ENCODE measurements at regions not wholly inside any gene's neighbourhood (a gene's known extent, or its start where the extent isn't known, plus 50 kb on each side); places are given as distances from the start of the nearest gene placed in this dataset.

DNA sequence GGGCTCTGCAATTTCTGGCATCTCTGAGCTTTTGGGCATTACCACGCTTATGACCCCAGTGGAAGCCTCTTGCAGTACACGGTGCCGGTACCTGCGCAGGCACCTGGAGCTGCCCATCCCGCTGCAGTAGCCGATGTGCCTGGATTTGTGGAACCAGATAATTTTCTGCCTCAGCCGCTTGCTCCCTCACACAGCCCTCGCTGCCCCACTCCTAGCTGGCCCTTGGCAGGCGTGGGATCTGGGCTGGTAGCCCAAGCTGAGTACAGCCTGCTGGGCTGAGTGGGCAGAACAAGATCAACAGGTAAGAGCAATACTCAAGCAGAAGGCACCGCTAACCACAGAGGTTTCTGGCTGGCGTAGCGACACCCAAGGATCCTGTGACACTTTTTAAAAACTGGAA is 1808.8 kb upstream of the ACO1 start:
- Histone ChIP-seq H3K79me2 (ENCODE audit: control insufficient read depth, insufficient read depth, low read length) (no peaks in the 10 kb centered on the region), H3K4me3 (no peak overlapping the region), H2AFZ (ENCODE audit: low read depth, low read length) (no peak overlapping the region), H3K9me1 (ENCODE audit: control insufficient read depth, insufficient read depth, low read length) (no peaks in the 10 kb centered on the region), H3K4me1 (replicated peaks in 1 of 2; ENCODE audit: control insufficient read depth in 2 of 2, insufficient read depth in 2 of 2, low read length in 2 of 2) (no peaks in the 10 kb centered on the region), H3K36me3 (ENCODE audit: control insufficient read depth, insufficient read depth, low read length) (no peaks in the 10 kb centered on the region), H3K9ac (ENCODE audit: insufficient read depth in 1 of 2, low read depth in 2 of 2, low read length in 2 of 2) (no peak overlapping the region), H3K4me2 (ENCODE audit: insufficient read depth, low read length) (no peak overlapping the region), H3K9me3 (replicated peaks; ENCODE audit: control insufficient read depth, insufficient read depth, low read depth, low read length) (no peaks in the 10 kb centered on the region), H4K20me1 (replicated peaks; ENCODE audit: control insufficient read depth, insufficient read depth, low read length) (no peaks in the 10 kb centered on the region), H3K27ac (ENCODE audit: extremely low read depth, low read depth, low read length) (no peak overlapping the region), H3K27me3 (ENCODE audit: control insufficient read depth in 2 of 2, insufficient read depth in 2 of 2, low read length in 2 of 2) (no peaks in the 10 kb centered on the region)
- ATAC-seq (no peak), DNase-seq (ENCODE audit: extremely low read depth in 1 of 4, low spot score in 3 of 4) (no peak), FAIRE-seq (no peak)
- no CpG with 5 or more reads among the region's 12 CpGs for WGBS (ENCODE audit: insufficient coverage, low coverage, missing lambda C conversion rate)
- ChIA-PET POLR2A (no interaction called here), CTCF (ENCODE audit: low intra/inter-chr PET ratio) (no interaction called here)
- in situ Hi-C loops (cut with MboI), result no loop called here
- TF ChIP-seq EP400 (IDR thresholded peaks at IDR 0.05) (no peak), HDAC8 (tag; IDR thresholded peaks at IDR 0.05) (no peak), RFX1 (IDR thresholded peaks at IDR 0.05) (no peak), MCM7 (IDR thresholded peaks at IDR 0.05) (no peak), EHMT2 (IDR thresholded peaks at IDR 0.05) (no peak)
- TF ChIP-seq, protein P1, sequence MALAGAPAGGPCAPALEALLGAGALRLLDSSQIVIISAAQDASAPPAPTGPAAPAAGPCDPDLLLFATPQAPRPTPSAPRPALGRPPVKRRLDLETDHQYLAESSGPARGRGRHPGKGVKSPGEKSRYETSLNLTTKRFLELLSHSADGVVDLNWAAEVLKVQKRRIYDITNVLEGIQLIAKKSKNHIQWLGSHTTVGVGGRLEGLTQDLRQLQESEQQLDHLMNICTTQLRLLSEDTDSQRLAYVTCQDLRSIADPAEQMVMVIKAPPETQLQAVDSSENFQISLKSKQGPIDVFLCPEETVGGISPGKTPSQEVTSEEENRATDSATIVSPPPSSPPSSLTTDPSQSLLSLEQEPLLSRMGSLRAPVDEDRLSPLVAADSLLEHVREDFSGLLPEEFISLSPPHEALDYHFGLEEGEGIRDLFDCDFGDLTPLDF (CRISPR knock-in tag; IDR thresholded peaks at IDR 0.05), result no peak
- TF ChIP-seq, protein P2, sequence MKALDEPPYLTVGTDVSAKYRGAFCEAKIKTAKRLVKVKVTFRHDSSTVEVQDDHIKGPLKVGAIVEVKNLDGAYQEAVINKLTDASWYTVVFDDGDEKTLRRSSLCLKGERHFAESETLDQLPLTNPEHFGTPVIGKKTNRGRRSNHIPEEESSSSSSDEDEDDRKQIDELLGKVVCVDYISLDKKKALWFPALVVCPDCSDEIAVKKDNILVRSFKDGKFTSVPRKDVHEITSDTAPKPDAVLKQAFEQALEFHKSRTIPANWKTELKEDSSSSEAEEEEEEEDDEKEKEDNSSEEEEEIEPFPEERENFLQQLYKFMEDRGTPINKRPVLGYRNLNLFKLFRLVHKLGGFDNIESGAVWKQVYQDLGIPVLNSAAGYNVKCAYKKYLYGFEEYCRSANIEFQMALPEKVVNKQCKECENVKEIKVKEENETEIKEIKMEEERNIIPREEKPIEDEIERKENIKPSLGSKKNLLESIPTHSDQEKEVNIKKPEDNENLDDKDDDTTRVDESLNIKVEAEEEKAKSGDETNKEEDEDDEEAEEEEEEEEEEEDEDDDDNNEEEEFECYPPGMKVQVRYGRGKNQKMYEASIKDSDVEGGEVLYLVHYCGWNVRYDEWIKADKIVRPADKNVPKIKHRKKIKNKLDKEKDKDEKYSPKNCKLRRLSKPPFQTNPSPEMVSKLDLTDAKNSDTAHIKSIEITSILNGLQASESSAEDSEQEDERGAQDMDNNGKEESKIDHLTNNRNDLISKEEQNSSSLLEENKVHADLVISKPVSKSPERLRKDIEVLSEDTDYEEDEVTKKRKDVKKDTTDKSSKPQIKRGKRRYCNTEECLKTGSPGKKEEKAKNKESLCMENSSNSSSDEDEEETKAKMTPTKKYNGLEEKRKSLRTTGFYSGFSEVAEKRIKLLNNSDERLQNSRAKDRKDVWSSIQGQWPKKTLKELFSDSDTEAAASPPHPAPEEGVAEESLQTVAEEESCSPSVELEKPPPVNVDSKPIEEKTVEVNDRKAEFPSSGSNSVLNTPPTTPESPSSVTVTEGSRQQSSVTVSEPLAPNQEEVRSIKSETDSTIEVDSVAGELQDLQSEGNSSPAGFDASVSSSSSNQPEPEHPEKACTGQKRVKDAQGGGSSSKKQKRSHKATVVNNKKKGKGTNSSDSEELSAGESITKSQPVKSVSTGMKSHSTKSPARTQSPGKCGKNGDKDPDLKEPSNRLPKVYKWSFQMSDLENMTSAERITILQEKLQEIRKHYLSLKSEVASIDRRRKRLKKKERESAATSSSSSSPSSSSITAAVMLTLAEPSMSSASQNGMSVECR (CRISPR knock-in tag; IDR thresholded peaks at IDR 0.05), result no peak
- TF ChIP-seq, protein P3, sequence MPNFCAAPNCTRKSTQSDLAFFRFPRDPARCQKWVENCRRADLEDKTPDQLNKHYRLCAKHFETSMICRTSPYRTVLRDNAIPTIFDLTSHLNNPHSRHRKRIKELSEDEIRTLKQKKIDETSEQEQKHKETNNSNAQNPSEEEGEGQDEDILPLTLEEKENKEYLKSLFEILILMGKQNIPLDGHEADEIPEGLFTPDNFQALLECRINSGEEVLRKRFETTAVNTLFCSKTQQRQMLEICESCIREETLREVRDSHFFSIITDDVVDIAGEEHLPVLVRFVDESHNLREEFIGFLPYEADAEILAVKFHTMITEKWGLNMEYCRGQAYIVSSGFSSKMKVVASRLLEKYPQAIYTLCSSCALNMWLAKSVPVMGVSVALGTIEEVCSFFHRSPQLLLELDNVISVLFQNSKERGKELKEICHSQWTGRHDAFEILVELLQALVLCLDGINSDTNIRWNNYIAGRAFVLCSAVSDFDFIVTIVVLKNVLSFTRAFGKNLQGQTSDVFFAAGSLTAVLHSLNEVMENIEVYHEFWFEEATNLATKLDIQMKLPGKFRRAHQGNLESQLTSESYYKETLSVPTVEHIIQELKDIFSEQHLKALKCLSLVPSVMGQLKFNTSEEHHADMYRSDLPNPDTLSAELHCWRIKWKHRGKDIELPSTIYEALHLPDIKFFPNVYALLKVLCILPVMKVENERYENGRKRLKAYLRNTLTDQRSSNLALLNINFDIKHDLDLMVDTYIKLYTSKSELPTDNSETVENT (CRISPR knock-in tag; IDR thresholded peaks at IDR 0.05), result no peak
- BruUV-seq (replicated peaks), result no TSS peak
- intact Hi-C loops (cut with micrococcal nuclease), result no loop called here

Measured in K562 (cell line).